ENCODE measurements at regions not wholly inside any gene's neighbourhood (a gene's known extent, or its start where the extent isn't known, plus 50 kb on each side); places are given as distances from the start of the nearest gene placed in this dataset.
A peak's percentile ranks its signal among the peaks of the same experiment; 100 is the strongest.

DNA sequence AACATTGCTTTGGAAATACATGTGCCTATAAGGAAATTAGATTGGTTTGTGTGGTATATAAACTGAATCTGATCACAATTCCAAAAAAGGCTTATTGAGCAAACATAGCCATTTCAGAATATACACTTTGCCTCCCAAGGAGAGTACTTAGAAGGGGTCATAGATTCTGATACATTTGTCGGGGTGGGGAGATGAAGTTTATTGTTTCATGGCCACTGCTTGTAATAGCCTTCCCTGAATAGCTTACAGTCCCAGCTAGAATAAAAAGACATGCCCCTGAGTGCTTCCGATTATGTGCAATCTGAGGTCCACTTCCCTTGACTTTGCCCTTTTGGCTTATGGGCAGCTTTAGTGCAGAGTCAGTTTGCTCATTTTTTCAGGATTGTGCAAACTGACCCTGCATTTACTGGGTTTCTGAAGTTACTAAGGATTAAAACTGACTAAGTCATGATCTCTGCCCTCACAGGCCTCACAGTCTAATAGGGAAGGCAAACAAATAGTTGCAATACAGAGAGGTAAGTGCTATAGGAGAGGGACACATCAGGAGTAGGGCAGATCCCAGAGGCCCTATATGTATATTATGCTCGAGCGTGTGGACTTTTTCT lies 184.2 kb downstream of the BLID start (continued):
- TF ChIP-seq KLF15 (CRISPR knock-in tag; IDR thresholded peaks at IDR 0.05; ENCODE audit: borderline replicate concordance), result no peak
- TF ChIP-seq ZNF205 (CRISPR knock-in tag; IDR thresholded peaks at IDR 0.05), result peak; percentile 84; the same call in 1 of the 2 replicates
- no peak for TF ChIP-seq ZBTB8A (CRISPR knock-in tag; IDR thresholded peaks at IDR 0.05; ENCODE audit: borderline replicate concordance, low read depth)
- TF ChIP-seq SP5 (CRISPR knock-in tag; IDR thresholded peaks at IDR 0.05; ENCODE audit: borderline replicate concordance, low read depth), result peak; percentile 62
- no peak for TF ChIP-seq HDAC6 (IDR thresholded peaks at IDR 0.05; ENCODE audit: low read depth, low read length)
- TF ChIP-seq ZNF235 (CRISPR knock-in tag; IDR thresholded peaks at IDR 0.05; ENCODE audit: borderline replicate concordance), result no peak
- TF ChIP-seq HOXA5 (CRISPR knock-in tag; IDR thresholded peaks at IDR 0.05), result no peak
- TF ChIP-seq, protein P1, sequence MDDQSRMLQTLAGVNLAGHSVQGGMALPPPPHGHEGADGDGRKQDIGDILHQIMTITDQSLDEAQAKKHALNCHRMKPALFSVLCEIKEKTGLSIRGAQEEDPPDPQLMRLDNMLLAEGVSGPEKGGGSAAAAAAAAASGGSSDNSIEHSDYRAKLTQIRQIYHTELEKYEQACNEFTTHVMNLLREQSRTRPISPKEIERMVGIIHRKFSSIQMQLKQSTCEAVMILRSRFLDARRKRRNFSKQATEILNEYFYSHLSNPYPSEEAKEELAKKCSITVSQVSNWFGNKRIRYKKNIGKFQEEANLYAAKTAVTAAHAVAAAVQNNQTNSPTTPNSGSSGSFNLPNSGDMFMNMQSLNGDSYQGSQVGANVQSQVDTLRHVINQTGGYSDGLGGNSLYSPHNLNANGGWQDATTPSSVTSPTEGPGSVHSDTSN (CRISPR knock-in tag; IDR thresholded peaks at IDR 0.05; ENCODE audit: borderline replicate concordance), result no peak
- TF ChIP-seq ZC3H4 (CRISPR knock-in tag; IDR thresholded peaks at IDR 0.05; ENCODE audit: borderline replicate concordance), result no peak
- peak; percentile 24 for TF ChIP-seq HNRNPLL (IDR thresholded peaks at IDR 0.05; ENCODE audit: low read depth, low read length, poor library complexity, severe bottlenecking)
- TF ChIP-seq IRX3 (CRISPR knock-in tag; IDR thresholded peaks at IDR 0.05; ENCODE audit: borderline replicate concordance, low read depth), result no peak
- TF ChIP-seq, protein P2, sequence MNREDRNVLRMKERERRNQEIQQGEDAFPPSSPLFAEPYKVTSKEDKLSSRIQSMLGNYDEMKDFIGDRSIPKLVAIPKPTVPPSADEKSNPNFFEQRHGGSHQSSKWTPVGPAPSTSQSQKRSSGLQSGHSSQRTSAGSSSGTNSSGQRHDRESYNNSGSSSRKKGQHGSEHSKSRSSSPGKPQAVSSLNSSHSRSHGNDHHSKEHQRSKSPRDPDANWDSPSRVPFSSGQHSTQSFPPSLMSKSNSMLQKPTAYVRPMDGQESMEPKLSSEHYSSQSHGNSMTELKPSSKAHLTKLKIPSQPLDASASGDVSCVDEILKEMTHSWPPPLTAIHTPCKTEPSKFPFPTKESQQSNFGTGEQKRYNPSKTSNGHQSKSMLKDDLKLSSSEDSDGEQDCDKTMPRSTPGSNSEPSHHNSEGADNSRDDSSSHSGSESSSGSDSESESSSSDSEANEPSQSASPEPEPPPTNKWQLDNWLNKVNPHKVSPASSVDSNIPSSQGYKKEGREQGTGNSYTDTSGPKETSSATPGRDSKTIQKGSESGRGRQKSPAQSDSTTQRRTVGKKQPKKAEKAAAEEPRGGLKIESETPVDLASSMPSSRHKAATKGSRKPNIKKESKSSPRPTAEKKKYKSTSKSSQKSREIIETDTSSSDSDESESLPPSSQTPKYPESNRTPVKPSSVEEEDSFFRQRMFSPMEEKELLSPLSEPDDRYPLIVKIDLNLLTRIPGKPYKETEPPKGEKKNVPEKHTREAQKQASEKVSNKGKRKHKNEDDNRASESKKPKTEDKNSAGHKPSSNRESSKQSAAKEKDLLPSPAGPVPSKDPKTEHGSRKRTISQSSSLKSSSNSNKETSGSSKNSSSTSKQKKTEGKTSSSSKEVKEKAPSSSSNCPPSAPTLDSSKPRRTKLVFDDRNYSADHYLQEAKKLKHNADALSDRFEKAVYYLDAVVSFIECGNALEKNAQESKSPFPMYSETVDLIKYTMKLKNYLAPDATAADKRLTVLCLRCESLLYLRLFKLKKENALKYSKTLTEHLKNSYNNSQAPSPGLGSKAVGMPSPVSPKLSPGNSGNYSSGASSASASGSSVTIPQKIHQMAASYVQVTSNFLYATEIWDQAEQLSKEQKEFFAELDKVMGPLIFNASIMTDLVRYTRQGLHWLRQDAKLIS (CRISPR knock-in tag; IDR thresholded peaks at IDR 0.05), result 0 out of 2 replicates have a peak, but pooled peaks have one; percentile 39
- peak; percentile 83; the same call in 1 of the 2 replicates for TF ChIP-seq RCOR2 (CRISPR knock-in tag; IDR thresholded peaks at IDR 0.05)
- TF ChIP-seq, protein P3, sequence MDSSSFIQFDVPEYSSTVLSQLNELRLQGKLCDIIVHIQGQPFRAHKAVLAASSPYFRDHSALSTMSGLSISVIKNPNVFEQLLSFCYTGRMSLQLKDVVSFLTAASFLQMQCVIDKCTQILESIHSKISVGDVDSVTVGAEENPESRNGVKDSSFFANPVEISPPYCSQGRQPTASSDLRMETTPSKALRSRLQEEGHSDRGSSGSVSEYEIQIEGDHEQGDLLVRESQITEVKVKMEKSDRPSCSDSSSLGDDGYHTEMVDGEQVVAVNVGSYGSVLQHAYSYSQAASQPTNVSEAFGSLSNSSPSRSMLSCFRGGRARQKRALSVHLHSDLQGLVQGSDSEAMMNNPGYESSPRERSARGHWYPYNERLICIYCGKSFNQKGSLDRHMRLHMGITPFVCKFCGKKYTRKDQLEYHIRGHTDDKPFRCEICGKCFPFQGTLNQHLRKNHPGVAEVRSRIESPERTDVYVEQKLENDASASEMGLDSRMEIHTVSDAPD (CRISPR knock-in tag; IDR thresholded peaks at IDR 0.05), result peak; percentile 71; the same call in 1 of the 2 replicates
- TF ChIP-seq HMGA1 (CRISPR knock-in tag; conservative IDR thresholded peaks at IDR 0.05), result no peak
- peak; percentile 73; the same call in 1 of the 2 replicates for TF ChIP-seq FOSL1 (CRISPR knock-in tag; IDR thresholded peaks at IDR 0.05; ENCODE audit: borderline replicate concordance)
- no peak for TF ChIP-seq ZNF484 (CRISPR knock-in tag; IDR thresholded peaks at IDR 0.05; ENCODE audit: borderline replicate concordance, low read depth)
- no peak for TF ChIP-seq FOXA1 (IDR thresholded peaks at IDR 0.05)
- peak; percentile 75 for TF ChIP-seq FOXA1 (CRISPR knock-in tag; IDR thresholded peaks at IDR 0.05)
- TF ChIP-seq, protein P4, sequence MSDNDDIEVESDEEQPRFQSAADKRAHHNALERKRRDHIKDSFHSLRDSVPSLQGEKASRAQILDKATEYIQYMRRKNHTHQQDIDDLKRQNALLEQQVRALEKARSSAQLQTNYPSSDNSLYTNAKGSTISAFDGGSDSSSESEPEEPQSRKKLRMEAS (IDR thresholded peaks at IDR 0.05), result peak; percentile 45
- TF ChIP-seq ZNF572 (CRISPR knock-in tag; IDR thresholded peaks at IDR 0.05), result no peak
- no peak for TF ChIP-seq ZNF547 (CRISPR knock-in tag; IDR thresholded peaks at IDR 0.05)

Data from HepG2 (cell line).